GM21526 (cell line): ENCODE measurements at regions not wholly inside any gene's neighbourhood (a gene's known extent, or its start where the extent isn't known, plus 50 kb on each side); places are given as distances from the start of the nearest gene placed in this dataset.
"Not testable (repeated sequence)": the region's sequence is repeated elsewhere in the genome, so short reads cannot be mapped to it uniquely, and the experiment has no call there.

ENCODE experiments used
- ATAC-seq: cut with Tn5 transposase; IDR thresholded peaks from one replicate; pipeline ENCODE4 v1.9.1; 2021; ENCODE audit warnings: moderate library complexity; ENCODE audit not compliant: unreplicated experiment, low FRiP score

GRCh38 chr9:62931484-62931883, 1741.6 kb downstream of the SPATA31A7 start:
- not testable (repeated sequence) for ATAC-seq

- not testable (repeated sequence) for ATAC-seq
These were observed 1763.0 kb downstream of the SPATA31A7 start for GRCh38 chr9:62952840-62953239.
